Lower leg skin (tissue), 4 donors: ENCODE measurements at regions not wholly inside any gene's neighbourhood (a gene's known extent, or its start where the extent isn't known, plus 50 kb on each side); places are given as distances from the start of the nearest gene placed in this dataset.

Experiments used
- DNase-seq, 2 donors: peaks; one replicate each; pipeline ENCODE4 v3.0.0-alpha.2; 2019; ENCODE audit warnings: low spot score in 2 of 2
- H3K4me3 ChIP-seq: fragments of 200-600 bp; sonication (generic); 2 replicates; pipeline ENCODE4 v1.5.1; 2017; ENCODE audit warnings: mild to moderate bottlenecking, low read depth; ENCODE audit not compliant: poor library complexity, severe bottlenecking
- CTCF ChIP-seq, 3 donors: fragments of 450-650 bp; IDR thresholded peaks; one replicate each; pipeline ENCODE4 v1.5.1; 2016; ENCODE audit warnings: antibody characterized with exemption in 3 of 3, mild to moderate bottlenecking in 3 of 3, moderate library complexity in 2 of 3
- POLR2A ChIP-seq, 2 donors: fragments of 450-650 bp; IDR thresholded peaks; one replicate each; pipeline ENCODE4 v1.6.1; 2016 to 2017; ENCODE audit warnings: antibody characterized with exemption in 2 of 2, mild to moderate bottlenecking in 1 of 2, moderate library complexity in 1 of 2
- WGBS, 2 donors: methylation state at CpG; one replicate each; pipeline ENCODE4 v1.1.5; 2018; 5-methylcytosine and 5-hydroxymethylcytosine counted together
- intact Hi-C: fragments of 100-400 bp; cut with DNase I; formaldehyde crosslinking; loops from one replicate; pipeline ENCODE4 v1.15.0; 2023; ENCODE audit warnings: low total_unique reads

GRCh38 chr17:13118311-13118710, 100.5 kb upstream of the ELAC2 start:
- H3K4me3 ChIP-seq: no peak overlapping the region
- intact Hi-C loops: no loop called here
- DNase-seq: no peak
- TF ChIP-seq CTCF (IDR thresholded peaks at IDR 0.05): no peak
- no peak for TF ChIP-seq POLR2A (IDR thresholded peaks at IDR 0.05)

GRCh38 chr17:13117616-13118015, 99.8 kb upstream of the ELAC2 start:
- intact Hi-C loops: no loop called here
- H3K4me3 ChIP-seq: no peak overlapping the region
- DNase-seq: no peak
- TF ChIP-seq CTCF (IDR thresholded peaks at IDR 0.05) (no peak), POLR2A (IDR thresholded peaks at IDR 0.05) (no peak)

GRCh38 chr17:13114601-13115031, 96.8 kb upstream of the ELAC2 start:
- 10 to 15% methylated on average over 16 of the region's 16 CpGs for whole genome bisulfite sequencing, 2 donors
- TF ChIP-seq CTCF (IDR thresholded peaks at IDR 0.05) (no peak), POLR2A (IDR thresholded peaks at IDR 0.05) (no peak)
- intact Hi-C loops: no loop called here
- DNase-seq: no peak
- H3K4me3 ChIP-seq: no peak overlapping the region

GRCh38 chr17:13113821-13114525, 96.1 kb upstream of the ELAC2 start:
- DNase-seq: no peak
- intact Hi-C loops: no loop called here
- TF ChIP-seq POLR2A (IDR thresholded peaks at IDR 0.05) (no peak), CTCF (IDR thresholded peaks at IDR 0.05) (no peak)
- no peak overlapping the region for H3K4me3 ChIP-seq
- 60 to 76% methylated on average over 16 of the region's 16 CpGs for WGBS, 2 donors

- 85 to 87% methylated on average over 12 of the region's 12 CpGs for WGBS, 2 donors
- no peak for TF ChIP-seq POLR2A (IDR thresholded peaks at IDR 0.05)
- TF ChIP-seq CTCF (IDR thresholded peaks at IDR 0.05): no peak
- intact Hi-C loops: no loop called here
- DNase-seq: no peak
- no peak overlapping the region for H3K4me3 ChIP-seq
Measured at GRCh38 chr17:13107676-13108235, 89.9 kb upstream of the ELAC2 start.

- WGBS, 2 donors: 79 to 90% methylated on average over 5 of the region's 5 CpGs
- H3K4me3 ChIP-seq: no peak overlapping the region
- DNase-seq: no peak
- intact Hi-C loops: no loop called here
- TF ChIP-seq CTCF (IDR thresholded peaks at IDR 0.05) (no peak), POLR2A (IDR thresholded peaks at IDR 0.05) (no peak)
Measured at GRCh38 chr17:13106171-13106570, 88.3 kb upstream of the ELAC2 start.
